Right cardiac atrium (tissue), 5 donors: ENCODE measurements at regions not wholly inside any gene's neighbourhood (a gene's known extent, or its start where the extent isn't known, plus 50 kb on each side); places are given as distances from the start of the nearest gene placed in this dataset.

Source experiments
- ATAC-seq, 2 donors: fragments of 200-7000 bp; cut with Tn5 transposase; one replicate each; pipeline versions ENCODE4 v1.8.0 to v1.9.1; 2020; ENCODE audit warnings: moderate library complexity in 2 of 2, mild to moderate bottlenecking in 1 of 2
- DNase-seq, 3 donors: peaks; one replicate each; pipeline ENCODE4 v3.0.0-alpha.2; 2020
- H3K27ac ChIP-seq: one replicate; pipeline ENCODE4 v1.5.1; 2013; ENCODE audit warnings: mild to moderate bottlenecking, low read length, control low read depth, moderate library complexity
- H3K27me3 ChIP-seq: one replicate; pipeline ENCODE4 v1.6.1; 2013; ENCODE audit not compliant: control insufficient read depth, insufficient read depth
- H3K4me1 ChIP-seq: one replicate; pipeline ENCODE4 v1.6.1; 2013; ENCODE audit warnings: low read length; ENCODE audit not compliant: control insufficient read depth, insufficient read depth
- H3K4me3 ChIP-seq: one replicate; pipeline ENCODE4 v1.5.1; 2013; ENCODE audit warnings: low read length, control low read depth
- H3K9me3 ChIP-seq: one replicate; pipeline ENCODE4 v1.6.1; 2013; ENCODE audit warnings: low read length; ENCODE audit not compliant: control insufficient read depth
- WGBS: extraction: QIAGEN DNeasy Blood & Tissue Kit; methylation state at CpG from one replicate; pipeline ENCODE4 v1.1.7; 2013; 5-methylcytosine and 5-hydroxymethylcytosine counted together
- intact Hi-C, 4 donors: fragments of 100-400 bp; cut with DNase I; formaldehyde crosslinking; loops; one replicate each; pipeline versions ENCODE4 v1.11.0 to v1.14.0; 2022 to 2023
- donor health status: healthy with polysubstance abuse.
- donor health status: DM: no; HTN: yes; CAD: no.
- donor health status: DM: no; HTN: no; CAD: no.
- donor health status: DM: no; HTN: yes; CAD: no; lungs with severe emphysema.
- donor health status: DM: yes; HTN: yes; CAD: no.

DNA sequence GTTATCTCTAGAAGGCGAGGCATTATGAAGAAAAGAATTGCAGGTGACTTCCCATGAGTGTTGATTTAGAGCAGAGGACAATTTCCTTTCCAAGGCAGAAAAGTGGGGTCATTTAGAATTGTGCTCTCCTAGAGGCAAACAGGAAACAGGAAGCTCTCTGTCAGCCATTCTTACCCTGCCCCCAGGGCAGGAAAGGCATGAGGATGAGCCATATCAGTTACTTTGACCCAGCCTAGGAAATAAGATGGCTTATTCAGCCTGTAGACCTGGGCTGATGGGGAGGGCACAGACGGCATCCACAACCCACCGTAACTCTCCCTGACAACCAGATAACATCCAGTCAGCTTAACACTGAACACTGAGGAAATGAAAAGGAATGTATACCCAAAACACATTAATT, 88.8 kb upstream of the KDR start:
- Histone ChIP-seq H3K27me3 (no peaks in the 10 kb centered on the region), H3K9me3 (no peaks in the 10 kb centered on the region), H3K27ac (no peak overlapping the region), H3K4me1 (no peaks in the 10 kb centered on the region), H3K4me3 (no peak overlapping the region)
- intact Hi-C loops = no loop called here
- DNase-seq (peak in 1 of 3 donors; percentile 26), ATAC-seq (peak; percentile 71 to 93)
- WGBS = 47% methylated on average over 3 of the region's 3 CpGs

DNA sequence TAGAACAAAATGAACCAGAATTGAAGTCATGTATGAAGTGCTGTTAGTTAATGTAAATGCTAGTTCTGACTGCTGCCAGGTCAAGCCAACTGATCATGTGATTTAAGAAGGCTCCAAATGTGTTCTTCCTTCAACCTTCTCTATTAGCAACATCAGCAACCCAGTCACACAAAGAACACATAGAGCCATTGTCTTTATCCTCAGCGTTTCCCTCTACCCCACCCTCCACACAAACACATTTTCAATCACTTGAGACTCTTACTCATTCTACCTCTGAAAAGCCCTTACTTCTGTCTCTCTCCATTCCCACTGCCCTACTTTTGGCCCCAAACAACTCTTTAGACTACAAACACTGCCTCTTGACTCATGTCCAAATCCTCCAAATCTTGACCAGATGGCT, 89.7 kb upstream of the KDR start:
- intact Hi-C loops = no loop called here
- DNase-seq (no peak), ATAC-seq (peak in 1 of 2 donors; percentile 59)
- Histone ChIP-seq H3K27ac (no peak overlapping the region), H3K4me1 (no peaks in the 10 kb centered on the region), H3K4me3 (no peak overlapping the region), H3K27me3 (no peaks in the 10 kb centered on the region), H3K9me3 (no peaks in the 10 kb centered on the region)
- 70% methylated on average over 1 of the region's 1 CpG for WGBS

DNA sequence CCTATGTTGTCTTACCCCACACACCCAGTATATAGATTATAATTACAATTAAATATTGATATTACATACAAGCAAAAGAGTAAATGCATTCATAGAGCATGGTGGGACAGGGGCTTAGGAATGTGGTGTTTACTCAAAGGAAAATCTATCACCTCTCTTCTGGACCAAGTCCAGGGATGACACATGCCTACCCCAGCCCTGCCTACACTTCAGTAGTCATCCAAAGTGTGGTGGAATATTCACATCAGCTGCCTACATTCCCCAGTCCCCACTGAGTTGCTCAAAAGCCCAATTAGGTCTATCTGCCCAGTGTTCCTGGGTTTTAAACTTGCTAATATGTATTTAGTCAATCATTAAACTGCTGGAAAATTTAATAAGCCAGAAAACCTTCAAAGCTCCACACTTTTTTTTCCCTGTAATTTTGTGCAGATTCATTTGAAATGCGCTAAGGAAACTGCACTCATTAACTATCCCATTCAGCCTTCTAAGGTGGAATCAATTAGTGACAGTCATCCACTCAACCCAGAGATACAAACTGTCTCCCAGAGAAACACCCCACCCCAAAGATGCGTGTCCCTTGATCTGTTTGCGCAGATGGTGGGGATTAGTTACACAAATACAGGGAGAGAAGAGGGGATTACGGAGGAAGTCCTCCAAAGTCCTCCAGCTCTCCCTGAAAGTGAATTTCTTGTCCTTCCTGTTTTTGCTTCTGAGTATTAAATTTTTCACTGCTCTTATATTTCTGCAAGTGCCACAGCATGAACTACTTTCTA, 91.7 kb upstream of the KDR start:
- DNase-seq = no peak
- no peak for ATAC-seq
- no peak overlapping the region for H3K27ac ChIP-seq
- no peak overlapping the region for H3K4me3 ChIP-seq
- intact Hi-C loops = no loop called here
- H3K9me3 ChIP-seq = no peaks in the 10 kb centered on the region
- whole genome bisulfite sequencing = 79% methylated on average over 4 of the region's 4 CpGs
- H3K27me3 ChIP-seq = no peaks in the 10 kb centered on the region
- no peaks in the 10 kb centered on the region for H3K4me1 ChIP-seq

DNA sequence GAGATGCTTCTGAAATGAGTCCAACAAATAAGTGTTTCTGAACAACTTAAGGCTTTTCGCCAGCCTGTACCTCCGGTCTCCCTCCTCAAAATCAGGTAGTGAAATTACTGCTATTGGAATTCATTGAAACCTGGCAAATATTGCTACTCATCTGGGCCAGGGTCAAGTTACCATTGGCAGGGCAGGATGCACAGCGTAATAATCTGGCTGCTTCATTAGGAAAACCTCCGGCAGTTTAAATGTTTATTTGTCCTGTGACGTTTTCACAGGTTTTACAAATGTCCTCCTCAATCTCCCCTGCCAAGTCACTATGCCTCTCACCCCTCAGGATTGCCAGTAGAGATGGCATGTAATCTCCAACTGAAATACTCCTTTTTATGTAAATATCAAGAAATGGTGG, 92.6 kb upstream of the KDR start:
- no peaks in the 10 kb centered on the region for H3K27me3 ChIP-seq
- no peak overlapping the region for H3K27ac ChIP-seq
- DNase-seq (no peak), ATAC-seq (no peak)
- 68% methylated on average over 5 of the region's 5 CpGs for WGBS
- H3K9me3 ChIP-seq = no peaks in the 10 kb centered on the region
- intact Hi-C loops = no loop called here
- H3K4me1 ChIP-seq = no peaks in the 10 kb centered on the region
- no peak overlapping the region for H3K4me3 ChIP-seq

DNA sequence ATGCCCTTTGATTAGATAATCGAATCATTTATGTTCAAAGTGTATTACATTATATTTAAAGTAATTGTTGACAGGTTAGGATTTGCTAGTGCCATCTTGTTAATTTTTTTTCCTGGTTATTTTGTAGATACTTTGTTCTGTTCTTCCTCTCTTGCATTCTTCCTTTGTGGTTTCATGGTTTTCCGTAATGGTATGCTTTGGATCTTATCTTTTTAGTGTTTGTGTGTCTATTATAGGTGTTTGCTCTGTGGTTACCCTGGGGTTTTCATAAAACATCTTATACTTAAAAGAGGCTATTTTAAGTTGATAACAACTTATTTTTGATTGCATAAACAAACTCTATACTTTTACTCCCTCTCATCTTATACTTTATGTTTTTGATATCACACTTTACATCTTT, 108.2 kb upstream of the SRD5A3 start:
- intact Hi-C loops = no loop called here
- H3K27me3 ChIP-seq = no peaks in the 10 kb centered on the region
- no peaks in the 10 kb centered on the region for H3K4me1 ChIP-seq
- no peak overlapping the region for H3K27ac ChIP-seq
- no peaks in the 10 kb centered on the region for H3K9me3 ChIP-seq
- H3K4me3 ChIP-seq = no peak overlapping the region
- no peak for ATAC-seq
- no peak for DNase-seq
- 89% methylated on average over 2 of the region's 2 CpGs for WGBS

DNA sequence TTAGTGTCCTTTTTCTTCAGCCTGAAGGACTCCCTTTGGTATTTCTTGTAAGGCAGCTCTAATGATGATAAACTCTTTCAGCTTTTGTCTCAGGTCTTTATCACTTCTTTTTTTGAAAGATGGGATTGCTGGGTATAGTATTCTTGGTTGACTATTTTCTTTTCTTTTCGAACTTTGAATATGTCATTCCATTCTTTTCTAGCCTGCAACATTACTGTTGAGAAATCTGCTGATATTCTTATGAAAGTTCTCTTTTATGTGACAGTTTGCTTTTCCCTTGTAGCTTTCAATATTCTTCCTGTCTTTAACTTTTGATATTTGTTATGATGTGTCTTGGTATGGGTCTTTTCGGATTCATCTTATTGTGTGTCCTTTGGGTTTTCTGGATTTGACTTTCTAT, 107.6 kb upstream of the SRD5A3 start:
- H3K9me3 ChIP-seq = no peaks in the 10 kb centered on the region
- intact Hi-C loops = no loop called here
- no peak overlapping the region for H3K27ac ChIP-seq
- ATAC-seq (no peak), DNase-seq (no peak)
- H3K4me3 ChIP-seq = no peak overlapping the region
- 95% methylated on average over 2 of the region's 2 CpGs for WGBS
- H3K4me1 ChIP-seq = no peaks in the 10 kb centered on the region
- no peaks in the 10 kb centered on the region for H3K27me3 ChIP-seq

DNA sequence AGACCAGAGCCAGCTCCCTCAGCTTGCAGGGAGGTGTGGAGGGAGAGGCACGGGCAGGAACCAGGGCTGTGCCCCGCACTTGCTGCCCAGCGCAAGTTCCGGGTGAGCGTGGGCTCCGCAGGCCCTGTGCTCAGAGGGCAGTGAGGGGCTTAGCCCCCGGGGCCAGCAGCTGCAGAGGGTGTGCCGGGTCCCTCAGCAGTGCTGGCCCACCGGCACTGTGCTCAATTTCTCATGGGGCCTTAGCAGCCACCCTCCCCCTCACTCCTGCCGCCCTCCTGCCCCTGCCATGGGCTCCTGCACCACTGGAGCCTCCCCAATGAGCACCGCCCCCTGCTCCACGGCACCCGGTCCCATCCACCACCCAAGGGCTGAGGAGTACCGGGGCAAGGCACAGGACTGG, 104.6 kb upstream of the SRD5A3 start:
- Histone ChIP-seq H3K27me3 (no peaks in the 10 kb centered on the region), H3K4me1 (no peaks in the 10 kb centered on the region), H3K27ac (no peak overlapping the region), H3K9me3 (no peaks in the 10 kb centered on the region), H3K4me3 (no peak overlapping the region)
- intact Hi-C loops = no loop called here
- 77% methylated on average over 14 of the region's 14 CpGs for WGBS
- ATAC-seq (no peak), DNase-seq (peak in 1 of 3 donors; percentile 43)

DNA sequence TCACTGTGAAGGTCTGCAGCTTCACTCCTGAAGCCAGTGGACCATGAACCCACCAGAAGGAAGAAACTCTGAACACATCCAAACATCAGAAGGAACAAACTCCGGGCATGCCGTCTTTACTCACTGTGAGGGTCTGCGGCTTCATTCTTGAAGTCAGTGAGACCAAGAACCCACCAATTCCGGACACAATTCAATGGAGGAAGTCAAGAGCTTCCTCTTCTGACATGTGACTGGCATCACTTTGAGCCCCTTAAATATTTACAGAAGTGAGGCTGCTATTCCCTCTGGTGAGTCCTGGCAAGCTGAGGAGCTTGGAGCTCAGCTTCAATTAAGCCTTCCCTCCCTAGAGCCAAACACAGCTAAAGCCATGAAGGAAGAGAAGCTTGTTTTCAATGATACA, 103.5 kb upstream of the SRD5A3 start:
- H3K4me1 ChIP-seq = no peaks in the 10 kb centered on the region
- 80% methylated on average over 4 of the region's 4 CpGs for WGBS
- no peaks in the 10 kb centered on the region for H3K9me3 ChIP-seq
- intact Hi-C loops = no loop called here
- no peaks in the 10 kb centered on the region for H3K27me3 ChIP-seq
- no peak for DNase-seq
- no peak for ATAC-seq
- no peak overlapping the region for H3K4me3 ChIP-seq
- no peak overlapping the region for H3K27ac ChIP-seq

DNA sequence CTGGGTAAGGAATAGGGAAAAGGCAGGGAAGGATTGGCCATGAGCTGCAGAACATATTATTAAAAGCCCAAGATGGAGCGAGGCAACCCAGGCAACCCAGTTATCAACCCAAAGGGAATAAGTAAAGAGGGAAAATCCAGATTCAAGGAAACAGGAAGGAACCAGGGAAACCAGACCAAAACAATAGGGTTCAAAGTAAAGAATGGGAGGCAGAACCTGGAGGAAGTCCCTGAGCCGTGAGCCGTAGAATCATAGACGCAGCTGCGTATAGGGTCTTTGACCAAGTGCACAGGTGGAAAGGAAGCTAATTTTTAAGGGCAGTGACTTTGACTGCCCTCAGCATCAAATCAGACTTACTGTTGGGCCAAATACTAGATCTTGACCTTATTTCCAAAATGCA, 98.5 kb upstream of the SRD5A3 start:
- Histone ChIP-seq H3K9me3 (no peaks in the 10 kb centered on the region), H3K27ac (no peak overlapping the region), H3K4me1 (no peaks in the 10 kb centered on the region), H3K4me3 (no peak overlapping the region), H3K27me3 (no peaks in the 10 kb centered on the region)
- intact Hi-C loops = no loop called here
- DNase-seq = no peak
- WGBS = 80% methylated on average over 5 of the region's 5 CpGs
- ATAC-seq = no peak

DNA sequence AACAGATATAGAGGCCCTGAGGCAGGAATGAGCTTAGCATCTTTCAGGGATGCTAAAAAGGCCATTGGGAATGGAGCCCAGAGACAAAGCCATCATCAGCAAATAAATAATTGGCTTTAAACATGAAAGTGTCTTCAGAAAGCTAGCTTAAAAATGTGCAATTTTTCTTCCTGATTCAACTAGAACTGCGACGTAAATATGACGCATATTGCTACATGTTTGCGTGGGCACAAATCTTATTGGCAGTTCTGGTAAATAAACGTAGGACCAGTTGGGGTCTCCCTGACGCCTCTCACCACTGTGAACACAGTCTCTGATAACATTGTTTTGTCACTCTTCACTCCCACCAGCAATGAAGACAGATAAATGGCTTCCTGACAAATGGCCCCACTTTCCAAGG, 97.3 kb upstream of the SRD5A3 start:
- no peaks in the 10 kb centered on the region for H3K27me3 ChIP-seq
- no peak for ATAC-seq

DNA sequence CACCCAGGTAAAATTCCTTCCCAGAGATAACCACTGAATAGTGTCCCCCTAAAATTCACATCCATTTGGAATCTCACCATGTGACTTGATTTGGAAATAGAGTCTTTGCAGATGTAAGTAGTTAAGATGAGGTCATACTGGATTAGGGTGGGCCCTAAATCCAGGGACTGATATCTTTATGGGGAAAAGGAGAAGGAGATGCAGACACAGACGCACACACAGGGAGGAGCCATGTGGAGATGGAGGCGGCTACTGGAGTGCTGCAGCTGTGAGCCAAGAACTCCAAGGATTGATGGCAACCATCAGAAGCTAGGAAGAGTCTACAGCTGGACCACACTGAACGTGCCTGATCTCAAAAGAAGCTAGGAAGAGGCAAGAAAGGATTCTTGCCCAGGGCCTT, 96.6 kb upstream of the SRD5A3 start:
- WGBS = 87% methylated on average over 3 of the region's 3 CpGs
- H3K9me3 ChIP-seq = no peaks in the 10 kb centered on the region
- H3K27me3 ChIP-seq = no peaks in the 10 kb centered on the region
- ATAC-seq = no peak
- H3K4me1 ChIP-seq = no peaks in the 10 kb centered on the region
- no peak overlapping the region for H3K27ac ChIP-seq
- intact Hi-C loops = no loop called here
- no peak for DNase-seq
- no peak overlapping the region for H3K4me3 ChIP-seq

More for the DNA sequence above, 97.3 kb upstream of the SRD5A3 start:
- DNase-seq = no peak
- 63% methylated on average over 6 of the region's 6 CpGs for WGBS
- Histone ChIP-seq H3K4me3 (no peak overlapping the region), H3K9me3 (no peaks in the 10 kb centered on the region), H3K27ac (no peak overlapping the region), H3K4me1 (no peaks in the 10 kb centered on the region)
- intact Hi-C loops = no loop called here

DNA sequence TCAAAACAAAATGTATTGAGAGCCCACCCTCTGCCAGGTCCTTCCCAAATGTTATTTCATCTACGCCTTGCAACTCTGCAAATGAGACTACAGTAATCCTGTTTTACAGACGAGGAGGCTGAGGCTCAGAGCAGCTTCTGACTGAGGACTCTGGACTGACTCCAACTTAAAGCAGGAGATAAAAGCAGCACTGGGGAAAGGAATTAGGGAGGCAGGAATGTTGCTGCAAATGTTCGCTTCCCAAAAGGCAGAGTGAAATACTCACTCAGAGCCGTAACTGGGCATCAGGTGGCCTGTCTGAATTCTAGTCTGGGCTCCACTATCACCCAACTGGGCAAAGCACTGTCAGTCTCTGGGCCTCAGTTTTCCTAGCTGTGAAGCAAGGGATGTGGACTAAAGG, 94.7 kb upstream of the SRD5A3 start:
- intact Hi-C loops = no loop called here
- Histone ChIP-seq H3K4me1 (peaks cover 2% of the 10 kb centered on the region), H3K27me3 (no peaks in the 10 kb centered on the region), H3K27ac (no peak overlapping the region), H3K9me3 (no peaks in the 10 kb centered on the region), H3K4me3 (no peak overlapping the region)
- peak; percentile 54 to 55 for ATAC-seq
- no peak for DNase-seq
- 42% methylated on average over 4 of the region's 4 CpGs for WGBS
